ENCODE measurements at regions not wholly inside any gene's neighbourhood (a gene's known extent, or its start where the extent isn't known, plus 50 kb on each side); places are given as distances from the start of the nearest gene placed in this dataset.

GRCh38 chr4:35760807-35761206 lies 483.5 kb downstream of the ARAP2 start:
- no peak for DNase-seq

- no peak for DNase-seq
Measured at GRCh38 chr4:35771571-35771970, 472.7 kb downstream of the ARAP2 start.

GRCh38 chr4:35772291-35772690 lies 472.0 kb downstream of the ARAP2 start:
- DNase-seq = no peak

- no peak for DNase-seq
Measured at GRCh38 chr4:35789899-35790574, 454.3 kb downstream of the ARAP2 start.

DNA sequence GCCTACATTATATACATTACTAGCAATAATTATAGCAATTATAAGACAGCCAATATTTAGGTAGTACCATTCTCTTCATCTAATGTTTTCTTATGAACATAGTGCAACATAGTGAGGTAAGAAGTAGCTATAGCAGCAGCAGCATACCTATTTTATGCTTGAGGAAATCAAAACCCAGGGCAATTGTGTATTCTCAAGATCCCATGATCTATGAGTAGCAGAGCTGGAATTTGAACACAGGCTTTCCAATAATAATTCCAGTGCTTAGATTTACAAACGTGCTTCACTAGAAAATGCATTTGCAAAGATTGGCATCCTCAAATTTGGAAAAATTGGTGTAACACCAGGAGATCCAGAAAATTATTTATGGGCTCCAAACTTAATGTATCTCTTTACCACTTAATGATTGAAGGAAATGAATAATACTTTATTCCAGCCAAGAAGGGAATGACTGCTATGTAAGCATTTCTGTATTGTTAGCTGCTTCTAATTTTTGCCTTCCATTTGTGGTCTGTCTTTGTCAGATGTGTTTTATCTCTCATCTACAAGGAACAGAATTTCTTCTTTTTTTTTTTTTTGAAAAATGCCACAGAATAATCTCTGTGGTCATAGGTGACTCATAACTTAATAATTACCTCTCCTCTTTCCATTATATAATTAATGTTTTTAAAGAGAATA lies 451.1 kb downstream of the ARAP2 start:
- DNase-seq = no peak

DNA sequence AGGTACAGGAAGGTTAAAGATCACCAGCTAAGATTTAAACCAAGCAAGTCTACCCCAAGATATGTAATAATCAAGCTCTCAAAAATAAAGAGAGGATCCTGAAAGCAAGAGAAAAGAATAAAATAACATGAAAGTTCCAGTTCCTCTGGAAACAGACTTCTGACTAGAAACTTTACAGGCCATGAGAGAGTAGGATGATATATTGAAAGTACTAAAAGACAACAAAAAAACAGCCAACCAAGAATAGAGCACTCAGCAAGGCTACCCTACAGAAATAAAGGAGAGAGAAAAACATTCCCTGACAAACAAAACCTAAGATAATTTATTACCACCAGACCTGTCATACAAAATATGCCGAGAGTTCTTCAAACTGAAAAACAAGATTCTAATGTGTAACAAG lies 450.5 kb downstream of the ARAP2 start:
- no peak for DNase-seq

DNA sequence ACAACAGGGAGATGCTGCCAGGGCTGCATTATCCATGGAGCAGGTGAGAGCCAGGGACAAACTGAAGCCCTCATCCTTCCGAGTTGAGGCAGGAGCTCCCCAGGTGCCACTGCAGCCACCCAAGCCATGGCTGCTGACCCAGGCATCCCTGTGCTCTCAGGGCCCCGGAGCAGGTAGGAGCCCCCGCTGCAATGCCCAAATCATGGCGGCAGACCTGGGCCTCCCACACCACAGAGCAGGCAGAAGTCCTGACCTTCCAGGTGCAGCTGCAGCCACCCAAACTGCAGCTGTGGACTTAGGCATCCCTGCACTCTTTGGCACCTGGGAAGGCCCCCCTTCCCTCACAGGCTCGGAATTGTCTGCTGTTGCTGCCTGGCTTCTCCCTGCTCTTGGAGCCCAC lies 443.6 kb downstream of the ARAP2 start:
- no peak for DNase-seq

- no peak for DNase-seq
Measured at GRCh38 chr4:35802644-35803043, 441.7 kb downstream of the ARAP2 start.

DNA sequence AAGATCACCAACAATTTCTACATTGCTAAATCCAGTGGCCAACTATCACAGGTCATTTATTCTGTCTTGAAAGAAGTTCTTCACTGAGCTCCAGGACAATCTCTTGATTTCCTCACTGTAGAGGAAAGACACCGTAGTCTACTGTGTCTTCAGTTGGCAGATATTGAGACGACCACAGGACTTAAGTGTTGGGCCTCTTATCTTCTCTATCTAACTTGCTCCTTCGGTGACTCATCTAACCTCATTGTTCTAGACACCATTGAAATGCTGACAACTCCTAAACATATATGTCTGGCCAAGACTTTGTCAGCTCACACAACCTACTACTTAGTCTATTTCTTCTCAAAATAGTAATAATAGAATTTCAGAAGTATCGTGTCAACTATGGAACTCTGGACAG lies 425.8 kb downstream of the ARAP2 start:
- DNase-seq = no peak

DNA sequence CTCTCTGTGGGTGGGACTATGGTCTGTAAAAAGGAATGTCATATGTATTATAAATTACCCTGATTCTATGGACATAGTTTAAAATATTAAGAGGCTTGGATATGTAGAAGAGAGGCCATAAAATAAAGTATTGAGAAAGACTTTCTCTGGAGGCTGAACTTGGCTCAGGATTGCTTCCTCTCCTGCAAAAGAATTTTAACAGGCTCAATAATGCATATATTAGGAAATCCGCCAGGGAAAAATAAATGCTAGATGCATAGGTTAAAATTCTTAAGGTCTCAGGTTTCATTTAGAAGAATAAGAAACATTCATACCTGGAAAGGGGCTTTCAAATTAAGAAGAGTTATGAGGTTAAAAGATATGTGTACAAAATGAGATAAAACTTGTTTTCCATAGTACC lies 424.3 kb downstream of the ARAP2 start:
- DNase-seq = no peak

DNA sequence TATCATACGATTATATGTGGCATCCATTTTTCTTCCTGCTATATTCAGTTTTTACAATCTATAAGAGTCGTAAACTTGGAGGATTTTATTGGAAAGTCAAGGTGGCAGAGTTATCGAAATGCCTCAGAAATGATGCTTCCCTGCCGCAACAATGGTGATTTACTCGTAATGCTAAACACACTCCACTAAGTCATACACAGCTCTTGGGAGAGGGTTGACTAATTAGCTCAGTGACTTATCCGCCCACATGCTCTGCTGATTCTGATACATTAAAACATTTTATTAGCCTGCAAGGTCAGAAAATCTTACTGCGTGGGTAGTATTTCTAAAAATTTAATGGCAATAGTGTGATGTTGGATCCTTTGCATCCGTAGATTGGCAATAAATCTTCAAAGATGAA lies 420.1 kb downstream of the ARAP2 start:
- no peak for DNase-seq

DNA sequence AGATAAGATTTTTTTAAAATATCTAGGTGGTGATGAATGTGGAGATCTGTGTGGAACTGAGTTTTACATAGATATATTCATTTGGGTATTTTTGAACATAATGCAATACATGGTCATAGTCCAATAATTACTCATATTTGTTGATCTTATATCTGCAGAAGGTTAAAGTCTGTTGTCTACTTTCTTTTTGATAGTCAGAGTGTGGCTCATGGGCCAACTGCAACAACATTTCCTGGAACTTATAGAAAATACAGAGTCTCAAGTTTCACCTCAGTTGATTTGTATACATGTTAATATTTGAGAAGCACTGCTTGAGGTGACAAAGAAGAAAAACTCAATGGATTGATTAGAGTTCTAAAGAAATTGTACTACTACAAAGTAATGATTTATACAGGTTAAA lies 408.4 kb downstream of the ARAP2 start:
- DNase-seq = no peak

DNA sequence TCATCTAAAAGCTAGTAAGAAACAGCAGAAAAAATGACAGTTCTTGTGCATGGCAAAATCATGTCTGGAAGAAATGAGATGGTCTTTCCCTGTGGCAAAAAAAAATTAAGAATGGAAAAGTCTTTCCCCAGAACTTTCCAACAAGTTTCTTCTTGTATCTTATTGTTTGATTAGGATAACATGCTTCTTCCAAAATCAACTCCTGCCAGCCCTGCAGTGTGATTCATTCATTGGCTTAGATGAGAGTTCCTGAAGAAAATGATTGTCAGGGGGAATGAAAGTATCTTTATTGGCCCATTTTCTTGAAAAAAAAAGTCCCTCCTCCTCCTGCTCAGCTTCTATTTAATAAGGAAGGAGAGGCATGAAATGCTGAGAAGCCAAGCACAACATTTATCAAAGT lies 407.7 kb downstream of the ARAP2 start:
- no peak for DNase-seq

DNA sequence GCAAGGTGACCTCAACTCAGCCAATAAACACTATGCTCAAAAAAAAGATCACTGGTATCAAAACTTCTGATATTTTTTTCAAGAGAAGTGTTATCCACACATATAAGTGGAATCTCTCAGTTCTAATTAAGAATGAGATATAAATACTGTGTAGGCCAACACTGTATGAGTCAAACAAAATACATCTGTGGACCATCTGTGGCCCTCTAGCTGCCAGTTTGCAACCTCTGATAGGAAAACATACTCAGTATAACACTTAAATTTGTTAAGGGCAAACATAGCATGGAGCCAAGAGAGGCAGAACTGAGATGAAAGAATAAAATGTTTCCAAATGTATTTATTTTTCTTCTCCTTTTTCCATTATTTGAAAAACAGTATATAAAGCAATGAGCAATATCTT lies 377.3 kb downstream of the ARAP2 start:
- DNase-seq = no peak

DNA sequence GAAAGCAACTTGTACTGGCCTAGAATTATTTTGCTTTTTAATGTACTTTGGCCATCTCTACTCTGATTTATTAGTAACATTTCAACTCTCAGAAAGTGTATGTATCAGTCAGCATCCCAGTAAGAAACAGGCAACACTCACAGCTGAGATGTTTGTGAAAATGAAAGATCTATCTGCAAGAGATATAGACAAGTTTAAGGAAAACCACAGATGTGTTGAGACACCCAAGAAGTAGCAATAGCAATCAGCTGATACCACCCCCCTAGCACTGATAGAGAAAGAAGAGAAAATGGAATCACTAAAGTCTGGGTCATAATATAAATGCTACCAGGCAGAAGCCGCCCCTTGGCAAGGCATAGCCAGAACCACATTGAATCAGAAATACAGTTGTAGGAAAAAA lies 372.0 kb downstream of the ARAP2 start:
- DNase-seq = no peak

GRCh38 chr4:35879479-35879878 lies 364.8 kb downstream of the ARAP2 start:
- DNase-seq = no peak

DNA sequence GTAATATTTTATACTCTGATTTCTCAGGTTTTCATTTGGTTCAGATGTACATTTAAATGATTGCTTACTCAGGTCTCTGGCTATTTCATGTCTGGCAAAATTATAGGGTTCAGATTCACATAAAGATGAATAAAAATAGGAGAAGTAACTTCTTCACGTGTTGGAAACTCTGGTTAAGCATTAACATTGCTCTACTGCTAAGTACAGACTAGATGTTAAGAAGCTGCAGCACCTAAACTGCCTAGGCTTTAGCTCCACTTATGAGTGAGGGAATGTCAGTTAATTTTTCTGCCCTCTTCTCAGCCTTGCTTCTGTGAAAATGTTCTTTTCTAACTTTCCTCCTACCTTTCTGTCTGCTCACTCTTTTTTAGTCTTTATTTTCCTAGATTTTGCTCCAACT lies 361.2 kb downstream of the ARAP2 start:
- no peak for DNase-seq

DNA sequence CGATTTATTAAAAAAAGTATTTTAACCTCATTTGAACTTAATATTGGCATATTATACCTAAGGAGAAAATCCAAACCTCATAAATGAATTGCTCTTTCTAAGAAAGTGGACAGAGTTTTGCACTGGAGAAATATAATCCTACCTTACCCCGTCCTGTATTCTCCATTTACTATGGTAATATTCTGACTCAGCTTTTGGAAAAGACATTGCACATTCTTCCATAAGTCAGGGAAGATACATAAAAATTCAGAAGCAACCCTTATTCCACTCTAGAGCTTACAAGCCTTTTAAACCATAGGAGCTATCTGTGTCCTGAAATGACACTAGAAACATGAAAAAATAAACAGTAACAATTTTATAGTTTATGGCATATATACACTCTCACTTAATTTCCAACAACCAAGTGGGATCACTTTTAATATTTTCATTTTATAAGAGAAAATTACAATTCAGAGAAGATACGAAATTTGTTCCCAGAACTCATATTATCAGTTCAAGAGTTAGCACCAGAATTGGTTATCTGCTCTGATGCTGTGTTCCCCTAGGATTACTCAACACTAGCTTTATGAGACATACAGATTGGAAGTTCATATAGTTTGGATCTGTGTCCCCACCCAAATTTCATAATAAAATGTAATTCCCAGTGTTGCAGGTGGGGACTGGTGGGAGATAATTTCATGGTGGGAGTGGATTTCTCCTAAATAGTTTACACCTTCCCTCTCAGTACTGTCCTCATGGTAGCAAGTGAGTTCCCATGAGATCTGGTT lies 359.4 kb downstream of the ARAP2 start:
- no peak for DNase-seq

DNA sequence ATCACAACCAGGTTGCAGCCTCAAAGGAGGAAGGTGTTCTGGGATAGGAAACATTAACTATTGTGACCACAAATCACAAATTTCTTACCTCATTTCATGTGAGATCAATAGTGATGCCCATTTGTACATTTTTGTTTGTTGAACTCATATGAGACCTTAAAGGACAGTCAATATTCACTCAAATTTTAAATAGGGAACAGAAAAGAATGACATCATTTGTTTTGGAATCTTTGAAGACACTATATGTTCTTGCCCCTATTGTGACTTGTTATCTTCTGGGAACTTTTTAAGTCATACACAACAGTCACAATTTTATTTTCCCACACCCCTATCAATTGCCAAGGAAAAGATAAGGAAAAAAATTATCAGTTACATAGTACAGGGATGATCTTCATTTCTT lies 346.5 kb downstream of the ARAP2 start:
- DNase-seq = no peak

- no peak for DNase-seq
Measured at GRCh38 chr4:35900286-35901243, 343.7 kb downstream of the ARAP2 start.

DNA sequence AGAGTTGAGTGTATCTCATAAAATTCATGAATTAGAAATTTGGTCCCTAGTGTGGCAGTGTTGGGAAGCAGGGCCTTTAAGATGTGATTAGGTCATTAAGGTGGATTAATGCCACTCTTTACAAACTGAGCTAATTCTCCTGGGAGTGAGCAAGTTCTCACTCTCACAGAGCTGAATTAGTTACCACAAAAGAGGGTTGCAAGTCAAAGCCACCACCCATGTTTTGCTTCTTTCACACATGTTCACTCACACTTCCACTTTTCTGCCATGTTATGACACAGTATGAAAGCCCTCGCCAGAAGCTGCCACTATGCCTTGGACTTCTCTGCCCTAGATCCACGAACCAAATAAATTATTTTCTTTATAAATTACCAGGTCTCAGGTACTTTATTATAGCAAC lies 332.1 kb downstream of the ARAP2 start:
- DNase-seq = no peak

GRCh38 chr4:35918491-35918977 lies 325.8 kb downstream of the ARAP2 start:
- no peak for DNase-seq

- no peak for DNase-seq
Measured at GRCh38 chr4:35925806-35926205, 318.5 kb downstream of the ARAP2 start.

Measured in activated CD4-positive, CD25-positive, alpha-beta regulatory T cell (primary cell).